HTR-8/SVneo (cell line): ENCODE measurements at regions not wholly inside any gene's neighbourhood (a gene's known extent, or its start where the extent isn't known, plus 50 kb on each side); places are given as distances from the start of the nearest gene placed in this dataset.

Source experiments
- DNase-seq: peaks from one replicate; pipeline ENCODE4 v3.0.0; 2011; ENCODE audit warnings: low spot score, mixed read lengths; ENCODE audit not compliant: insufficient read length
- FAIRE-seq: peaks from 2 replicates; lab custom pipeline; 2011; peaks lifted over from hg19 to GRCh38; lab: Jason Lieb, UNC

- FAIRE-seq = no peak
- DNase-seq = no peak
Measured at GRCh38 chr1:84759756-84760155, 69.5 kb upstream of the SSX2IP start.

GRCh38 chr1:84758968-84759491 lies 68.8 kb upstream of the SSX2IP start:
- DNase-seq (no peak), FAIRE-seq (no peak)

GRCh38 chr1:84758476-84758875 lies 68.2 kb upstream of the SSX2IP start:
- FAIRE-seq = no peak

GRCh38 chr1:84757301-84757700 lies 67.0 kb upstream of the SSX2IP start:
- no peak for FAIRE-seq
- no peak for DNase-seq

More at GRCh38 chr1:84758476-84758875, 68.2 kb upstream of the SSX2IP start:
- DNase-seq = no peak

GRCh38 chr1:84756455-84757082 lies 66.3 kb upstream of the SSX2IP start:
- no peak for DNase-seq

GRCh38 chr1:84756001-84756400 lies 65.7 kb upstream of the SSX2IP start:
- FAIRE-seq = no peak
- DNase-seq = no peak

More at GRCh38 chr1:84756455-84757082, 66.3 kb upstream of the SSX2IP start:
- FAIRE-seq = no peak

- DNase-seq = no peak
- FAIRE-seq = no peak
Measured at GRCh38 chr1:84755216-84755615, 65.0 kb upstream of the SSX2IP start.

GRCh38 chr1:84754386-84754703 lies 64.1 kb upstream of the SSX2IP start:
- DNase-seq (no peak), FAIRE-seq (no peak)

GRCh38 chr1:84753516-84754385 lies 63.5 kb upstream of the SSX2IP start:
- peak; percentile 9 for FAIRE-seq
- peak; percentile 67 for DNase-seq

- FAIRE-seq = no peak
- DNase-seq = no peak
Measured at GRCh38 chr1:84750110-84750730, 60.0 kb upstream of the SSX2IP start.

- no peak for DNase-seq
- no peak for FAIRE-seq
Measured at GRCh38 chr1:84749427-84749826, 59.2 kb upstream of the SSX2IP start.

- FAIRE-seq (no peak), DNase-seq (no peak)
Measured at GRCh38 chr1:84748364-84748763, 58.1 kb upstream of the SSX2IP start.

GRCh38 chr1:84745857-84746256 lies 55.6 kb upstream of the SSX2IP start:
- no peak for DNase-seq
- no peak for FAIRE-seq

- FAIRE-seq = no peak
- DNase-seq = no peak
Measured at GRCh38 chr1:84743896-84744295, 53.6 kb upstream of the SSX2IP start.

- DNase-seq = no peak
- FAIRE-seq = no peak
Measured at GRCh38 chr1:84742653-84743052, 52.4 kb upstream of the SSX2IP start.

- no peak for DNase-seq
- FAIRE-seq = no peak
Measured at GRCh38 chr1:84740050-84740714, 49.9 kb upstream of the SSX2IP start.
